Thymus (tissue), 11 donors: ENCODE measurements at regions not wholly inside any gene's neighbourhood (a gene's known extent, or its start where the extent isn't known, plus 50 kb on each side); places are given as distances from the start of the nearest gene placed in this dataset.

Experiments used
- DNase-seq, 9 donors: peaks; one replicate each; pipeline ENCODE4 v3.0.0-alpha.2; 2013; ENCODE audit warnings: low spot score in 9 of 9, low read depth in 6 of 9, missing footprints in 1 of 9
- H3K27ac ChIP-seq, 2 donors: one replicate each; pipeline ENCODE4 v1.5.1; 2013; ENCODE audit warnings: control low read depth in 1 of 2, low read depth in 1 of 2, low read length in 1 of 2, mild to moderate bottlenecking in 1 of 2, moderate library complexity in 1 of 2
- H3K27me3 ChIP-seq, 2 donors: one replicate each; pipeline ENCODE4 v1.5.1; 2013; ENCODE audit warnings: low read length in 1 of 2; ENCODE audit not compliant: control insufficient read depth in 2 of 2, insufficient read depth in 1 of 2
- H3K36me3 ChIP-seq, 2 donors: one replicate each; pipeline ENCODE4 v1.5.1; 2013; ENCODE audit warnings: low read length in 1 of 2, mild to moderate bottlenecking in 1 of 2, moderate library complexity in 1 of 2; ENCODE audit not compliant: control insufficient read depth in 2 of 2, insufficient read depth in 2 of 2
- H3K4me1 ChIP-seq, 2 donors: one replicate each; pipeline ENCODE4 v1.5.1; 2013; ENCODE audit warnings: low read length in 2 of 2; ENCODE audit not compliant: control insufficient read depth in 2 of 2, insufficient read depth in 2 of 2
- H3K4me3 ChIP-seq, 2 donors: one replicate each; pipeline ENCODE4 v1.5.1; 2013; ENCODE audit warnings: low read length in 2 of 2, control low read depth in 1 of 2, mild to moderate bottlenecking in 1 of 2
- H3K9me3 ChIP-seq, 2 donors: one replicate each; pipeline ENCODE4 v1.5.1; 2013; ENCODE audit warnings: low read length in 1 of 2, mild to moderate bottlenecking in 1 of 2; ENCODE audit not compliant: control insufficient read depth in 2 of 2, insufficient read depth in 1 of 2
- WGBS: extraction: QIAGEN DNeasy Blood & Tissue Kit; methylation state at CpG from one replicate; pipeline ENCODE4 v1.1.7; 2013; 5-methylcytosine and 5-hydroxymethylcytosine counted together
- donor health status: healthy.

GRCh38 chr9:82109626-82110025, 121.1 kb downstream of the SPATA31D1 start:
- H3K4me3 ChIP-seq: no peak overlapping the region
- no peaks in the 10 kb centered on the region for H3K36me3 ChIP-seq
- no peaks in the 10 kb centered on the region for H3K4me1 ChIP-seq
- H3K9me3 ChIP-seq: no peaks in the 10 kb centered on the region
- H3K27ac ChIP-seq: no peak overlapping the region
- DNase-seq: no peak
- no peaks in the 10 kb centered on the region for H3K27me3 ChIP-seq

GRCh38 chr9:82110881-82111280, 122.3 kb downstream of the SPATA31D1 start:
- no peak for DNase-seq
- 97% methylated on average over 3 of the region's 3 CpGs for WGBS
- no peaks in the 10 kb centered on the region for H3K36me3 ChIP-seq
- no peak overlapping the region for H3K4me3 ChIP-seq
- H3K4me1 ChIP-seq: no peaks in the 10 kb centered on the region
- H3K9me3 ChIP-seq: no peaks in the 10 kb centered on the region
- no peaks in the 10 kb centered on the region for H3K27me3 ChIP-seq
- no peak overlapping the region for H3K27ac ChIP-seq

GRCh38 chr9:82115331-82115730, 126.8 kb downstream of the SPATA31D1 start:
- H3K4me1 ChIP-seq: no peaks in the 10 kb centered on the region
- no peaks in the 10 kb centered on the region for H3K36me3 ChIP-seq
- H3K27ac ChIP-seq: no peak overlapping the region
- H3K4me3 ChIP-seq: no peak overlapping the region
- DNase-seq: no peak
- H3K27me3 ChIP-seq: no peaks in the 10 kb centered on the region
- no peaks in the 10 kb centered on the region for H3K9me3 ChIP-seq
- WGBS: 95% methylated on average over 1 of the region's 1 CpG

- Histone ChIP-seq H3K9me3 (no peaks in the 10 kb centered on the region), H3K4me3 (no peak overlapping the region), H3K27ac (no peak overlapping the region), H3K36me3 (no peaks in the 10 kb centered on the region), H3K27me3 (no peaks in the 10 kb centered on the region), H3K4me1 (no peaks in the 10 kb centered on the region)
- WGBS: 94% methylated on average over 4 of the region's 4 CpGs
- no peak for DNase-seq
Measured at GRCh38 chr9:82115900-82116299, 127.3 kb downstream of the SPATA31D1 start.

GRCh38 chr9:82116556-82116955, 128.0 kb downstream of the SPATA31D1 start:
- no peaks in the 10 kb centered on the region for H3K9me3 ChIP-seq
- DNase-seq: no peak
- H3K4me3 ChIP-seq: no peak overlapping the region
- no peaks in the 10 kb centered on the region for H3K4me1 ChIP-seq
- no peaks in the 10 kb centered on the region for H3K27me3 ChIP-seq
- no peak overlapping the region for H3K27ac ChIP-seq
- 91% methylated on average over 3 of the region's 3 CpGs for WGBS
- no peaks in the 10 kb centered on the region for H3K36me3 ChIP-seq

- Histone ChIP-seq H3K4me3 (no peak overlapping the region), H3K27ac (no peak overlapping the region), H3K9me3 (no peaks in the 10 kb centered on the region), H3K36me3 (no peaks in the 10 kb centered on the region), H3K27me3 (no peaks in the 10 kb centered on the region), H3K4me1 (no peaks in the 10 kb centered on the region)
- no peak for DNase-seq
- WGBS: 89% methylated on average over 7 of the region's 7 CpGs
Measured at GRCh38 chr9:82117026-82117811, 128.6 kb downstream of the SPATA31D1 start.

GRCh38 chr9:82122731-82123130, 134.2 kb downstream of the SPATA31D1 start:
- DNase-seq: no peak
- Histone ChIP-seq H3K4me1 (no peaks in the 10 kb centered on the region), H3K27me3 (no peaks in the 10 kb centered on the region), H3K27ac (no peak overlapping the region), H3K9me3 (no peaks in the 10 kb centered on the region), H3K36me3 (no peaks in the 10 kb centered on the region), H3K4me3 (no peak overlapping the region)

- no peak for DNase-seq
- 94% methylated on average over 3 of the region's 3 CpGs for WGBS
- Histone ChIP-seq H3K27me3 (no peaks in the 10 kb centered on the region), H3K4me3 (no peak overlapping the region), H3K4me1 (no peaks in the 10 kb centered on the region), H3K27ac (no peak overlapping the region), H3K36me3 (no peaks in the 10 kb centered on the region), H3K9me3 (no peaks in the 10 kb centered on the region)
Measured at GRCh38 chr9:82124090-82124489, 135.5 kb downstream of the SPATA31D1 start.

GRCh38 chr9:82126256-82126655, 137.7 kb downstream of the SPATA31D1 start:
- H3K27ac ChIP-seq: no peak overlapping the region
- H3K4me1 ChIP-seq: no peaks in the 10 kb centered on the region
- no peaks in the 10 kb centered on the region for H3K27me3 ChIP-seq
- DNase-seq: no peak
- H3K4me3 ChIP-seq: no peak overlapping the region
- no peaks in the 10 kb centered on the region for H3K9me3 ChIP-seq
- no peaks in the 10 kb centered on the region for H3K36me3 ChIP-seq
- WGBS: 64% methylated on average over 3 of the region's 3 CpGs
